Loucy (cell line): ENCODE measurements at regions not wholly inside any gene's neighbourhood (a gene's known extent, or its start where the extent isn't known, plus 50 kb on each side); places are given as distances from the start of the nearest gene placed in this dataset.
"Not testable (repeated sequence)": the region's sequence is repeated elsewhere in the genome, so short reads cannot be mapped to it uniquely, and the experiment has no call there.

Source experiments
- H2AFZ ChIP-seq: fragments of 200-600 bp; sonication (generic); 2 replicates; pipeline ENCODE4 v1.6.0; 2016; ENCODE audit warnings: antibody characterized with exemption, mild to moderate bottlenecking, low read length, moderate library complexity
- H3F3A ChIP-seq: fragments of 200-600 bp; 2 replicates; pipeline ENCODE4 v1.6.0; 2016; ENCODE audit warnings: antibody characterized with exemption, low read depth, mild to moderate bottlenecking
- H3K27me3 ChIP-seq: fragments of 200-600 bp; sonication (generic); 2 replicates; pipeline ENCODE4 v1.6.1; 2014; ENCODE audit warnings: low read length, mild to moderate bottlenecking; ENCODE audit not compliant: insufficient read depth, poor library complexity, severe bottlenecking
- H3K36me3 ChIP-seq: fragments of 200-600 bp; sonication (generic); 2 replicates; pipeline ENCODE4 v1.6.1; 2016; ENCODE audit warnings: low read length; ENCODE audit not compliant: insufficient read depth
- H3K4me1 ChIP-seq: fragments of 200-600 bp; sonication (generic); 2 replicates; pipeline ENCODE4 v1.5.1; 2014; ENCODE audit warnings: low read length, mild to moderate bottlenecking; ENCODE audit not compliant: insufficient read depth, poor library complexity, severe bottlenecking
- H3K4me2 ChIP-seq: fragments of 200-600 bp; sonication (generic); 2 replicates; pipeline ENCODE4 v1.6.0; 2014; ENCODE audit warnings: antibody characterized with exemption, low read length, low read depth, mild to moderate bottlenecking; ENCODE audit not compliant: poor library complexity, severe bottlenecking
- H3K4me3 ChIP-seq: fragments of 200-600 bp; sonication (generic); 2 replicates; pipeline ENCODE4 v1.5.1; 2014; ENCODE audit warnings: low read length, mild to moderate bottlenecking, mixed read lengths; ENCODE audit not compliant: poor library complexity, severe bottlenecking
- H3K79me2 ChIP-seq: fragments of 200-600 bp; sonication (generic); 2 replicates; pipeline ENCODE4 v1.6.1; 2014; ENCODE audit warnings: low read length; ENCODE audit not compliant: insufficient read depth
- H3K9ac ChIP-seq: fragments of 200-600 bp; sonication (generic); 2 replicates; pipeline ENCODE4 v1.6.0; 2014; ENCODE audit warnings: mild to moderate bottlenecking, low read depth, low read length, moderate library complexity; ENCODE audit not compliant: poor library complexity, severe bottlenecking
- H3K9me2 ChIP-seq: fragments of 200-600 bp; sonication (generic); replicated peaks from 2 replicates; pipeline ENCODE4 v1.6.1; 2016; ENCODE audit warnings: low read depth, low read length, mixed read lengths
- H3K9me3 ChIP-seq: fragments of 200-600 bp; sonication (generic); 2 replicates; pipeline ENCODE4 v1.6.1; 2014; ENCODE audit warnings: mild to moderate bottlenecking, antibody characterized with exemption, low read length, low read depth; ENCODE audit not compliant: insufficient read depth
- H4K20me1 ChIP-seq: fragments of 200-600 bp; sonication (generic); 2 replicates; pipeline ENCODE4 v1.6.0; 2014; ENCODE audit warnings: antibody characterized with exemption, low read length, mild to moderate bottlenecking; ENCODE audit not compliant: insufficient read depth, poor library complexity, severe bottlenecking
- CTCF ChIP-seq: fragments of 200-600 bp; sonication (generic); conservative IDR thresholded peaks from 2 replicates; pipeline ENCODE4 v1.5.1; 2014; ENCODE audit warnings: mild to moderate bottlenecking, antibody characterized with exemption, low read length
- EZH2phosphoT487 ChIP-seq: fragments of 200-600 bp; IDR thresholded peaks from 2 replicates; pipeline ENCODE4 v1.6.1; 2018; ENCODE audit warnings: antibody characterized with exemption, mild to moderate bottlenecking, moderate library complexity, borderline replicate concordance

GRCh38 chr10:28090506-28090905, 91.6 kb upstream of the ODAD2 start:
- Histone ChIP-seq H3F3A (no peaks in the 10 kb centered on the region), H3K9me3 (no peaks in the 10 kb centered on the region), H2AFZ (no peak overlapping the region), H3K27me3 (no peaks in the 10 kb centered on the region), H3K36me3 (no peaks in the 10 kb centered on the region), H3K4me1 (no peaks in the 10 kb centered on the region), H3K4me3 (no peak overlapping the region), H3K9me2 (no peaks in the 10 kb centered on the region), H3K9ac (no peak overlapping the region), H3K4me2 (no peak overlapping the region), H3K79me2 (no peaks in the 10 kb centered on the region), H4K20me1 (no peaks in the 10 kb centered on the region)
- no peak for TF ChIP-seq CTCF

GRCh38 chr10:28089467-28089866, 90.6 kb upstream of the ODAD2 start:
- Histone ChIP-seq H3K9ac (no peak overlapping the region), H4K20me1 (no peaks in the 10 kb centered on the region), H3K79me2 (no peaks in the 10 kb centered on the region), H3K27me3 (no peaks in the 10 kb centered on the region), H2AFZ (no peak overlapping the region), H3F3A (no peaks in the 10 kb centered on the region), H3K4me2 (no peak overlapping the region), H3K36me3 (no peaks in the 10 kb centered on the region), H3K4me3 (no peak overlapping the region), H3K9me3 (no peaks in the 10 kb centered on the region), H3K9me2 (no peaks in the 10 kb centered on the region), H3K4me1 (no peaks in the 10 kb centered on the region)
- TF ChIP-seq CTCF (no peak), EZH2phosphoT487 (no peak)

- H3K36me3 ChIP-seq: no peaks in the 10 kb centered on the region
- H3K9ac ChIP-seq: no peak overlapping the region
- H3K9me2 ChIP-seq: no peaks in the 10 kb centered on the region
- H3K79me2 ChIP-seq: no peaks in the 10 kb centered on the region
- H3K4me3 ChIP-seq: no peak overlapping the region
- no peaks in the 10 kb centered on the region for H4K20me1 ChIP-seq
- H2AFZ ChIP-seq: no peak overlapping the region
- no peak overlapping the region for H3K4me2 ChIP-seq
- no peaks in the 10 kb centered on the region for H3F3A ChIP-seq
- H3K27me3 ChIP-seq: no peaks in the 10 kb centered on the region
- H3K4me1 ChIP-seq: no peaks in the 10 kb centered on the region
- no peaks in the 10 kb centered on the region for H3K9me3 ChIP-seq
- no peak for TF ChIP-seq CTCF
- TF ChIP-seq EZH2phosphoT487: no peak
These were observed 88.9 kb upstream of the ODAD2 start for GRCh38 chr10:28087661-28088351.

GRCh38 chr10:28085760-28086159, 86.9 kb upstream of the ODAD2 start:
- H3K36me3 ChIP-seq, H3K9me3 ChIP-seq, H2AFZ ChIP-seq: not testable (repeated sequence)

More at GRCh38 chr10:28085760-28086159, 86.9 kb upstream of the ODAD2 start:
- not testable (repeated sequence) for H3K79me2 ChIP-seq, H3K9me2 ChIP-seq, H4K20me1 ChIP-seq, H3K27me3 ChIP-seq, H3K4me1 ChIP-seq, H3K4me3 ChIP-seq, H3K4me2 ChIP-seq, H3K9ac ChIP-seq, H3F3A ChIP-seq
